PC-3 (cell line): ENCODE measurements at regions not wholly inside any gene's neighbourhood (a gene's known extent, or its start where the extent isn't known, plus 50 kb on each side); places are given as distances from the start of the nearest gene placed in this dataset.
A peak's percentile ranks its signal among the peaks of the same experiment; 100 is the strongest.

Source experiments
- ATAC-seq: fragments of 200-7000 bp; cut with Tn5 transposase; 2 replicates; pipeline ENCODE4 v1.9.1; 2020; ENCODE audit warnings: mild to moderate bottlenecking, moderate library complexity
- BruUV-seq: library from RNA; stranded (reverse); fragments of 400-500 nt; replicated peaks from 2 replicates; lab custom pipeline; 2021; lab: Mats Ljungman, UMichigan
- CTCF ChIA-PET: fragments of 300-600 bp; sonication (Branson Sonifier 250); formaldehyde crosslinking; loops from one replicate; lab custom pipeline; 2022; ENCODE audit warnings: antibody characterized with exemption; lab: Charles Lee
- POLR2A ChIA-PET: fragments of 300-600 bp; sonication (Branson Sonifier 250); formaldehyde crosslinking; loops from one replicate; lab custom pipeline; 2022; ENCODE audit warnings: antibody characterized with exemption; ENCODE audit not compliant: unreplicated experiment; lab: Charles Lee
- DNase-seq: peaks from one replicate; pipeline ENCODE4 v3.0.0-alpha.2; 2015
- H2AFZ ChIP-seq: fragments of 300-600 bp; sonication (generic); 2 replicates; pipeline ENCODE4 v1.6.0; 2016; ENCODE audit warnings: antibody characterized with exemption, low read length
- H3F3A ChIP-seq: fragments of 300-600 bp; sonication (generic); one replicate; pipeline ENCODE4 v1.6.0; 2017; ENCODE audit warnings: antibody characterized with exemption, low read length, control low read depth, mild to moderate bottlenecking; ENCODE audit not compliant: unreplicated experiment
- H3K27ac ChIP-seq: fragments of 300-600 bp; sonication (generic); 2 replicates; pipeline ENCODE4 v1.5.1; 2016; ENCODE audit warnings: mild to moderate bottlenecking, low read length
- H3K27me3 ChIP-seq: fragments of 300-600 bp; sonication (generic); 2 replicates; pipeline ENCODE4 v1.6.1; 2016; ENCODE audit warnings: low read length, mixed read lengths
- H3K36me3 ChIP-seq: fragments of 300-600 bp; sonication (generic); 2 replicates; pipeline ENCODE4 v1.6.1; 2016; ENCODE audit warnings: low read depth, mixed run types, low read length, mixed read lengths
- H3K4me1 ChIP-seq: fragments of 300-600 bp; sonication (generic); 2 replicates; pipeline ENCODE4 v1.5.1; 2016; ENCODE audit warnings: low read length; ENCODE audit not compliant: insufficient read depth
- H3K4me2 ChIP-seq: fragments of 300-600 bp; sonication (generic); 2 replicates; pipeline ENCODE4 v1.6.0; 2016; ENCODE audit warnings: low read length
- H3K4me3 ChIP-seq: fragments of 300-600 bp; sonication (generic); 2 replicates; pipeline ENCODE4 v1.5.1; 2016; ENCODE audit warnings: mild to moderate bottlenecking, low read length, mixed read lengths
- H3K79me2 ChIP-seq: fragments of 300-600 bp; sonication (generic); 2 replicates; pipeline ENCODE4 v1.6.1; 2017; ENCODE audit warnings: low read length, mixed read lengths
- H3K9ac ChIP-seq: fragments of 300-600 bp; sonication (generic); 2 replicates; pipeline ENCODE4 v1.6.0; 2016; ENCODE audit warnings: mild to moderate bottlenecking, low read length
- H3K9me2 ChIP-seq: fragments of 300-600 bp; sonication (generic); replicated peaks from 2 replicates; pipeline ENCODE4 v1.6.1; 2016; ENCODE audit warnings: mixed run types, low read length, mixed read lengths
- H3K9me3 ChIP-seq: fragments of 300-600 bp; sonication (generic); 2 replicates; pipeline ENCODE4 v1.6.1; 2016; ENCODE audit warnings: low read length, mixed read lengths
- H4K20me1 ChIP-seq: fragments of 300-600 bp; sonication (generic); 2 replicates; pipeline ENCODE4 v1.6.1; 2016; ENCODE audit warnings: low read length, mixed read lengths
- EZH2 ChIP-seq: fragments of 300-600 bp; sonication (generic); IDR thresholded peaks from one replicate; pipeline ENCODE4 v1.6.1; 2017; ENCODE audit warnings: antibody characterized with exemption, mild to moderate bottlenecking, low read length; ENCODE audit not compliant: unreplicated experiment
- EZH2phosphoT487 ChIP-seq: fragments of 300-600 bp; sonication (generic); IDR thresholded peaks from 2 replicates; pipeline ENCODE4 v1.6.1; 2018; ENCODE audit warnings: mild to moderate bottlenecking, antibody characterized with exemption, low read length, borderline replicate concordance
- intact Hi-C: fragments of 100-400 bp; cut with micrococcal nuclease; formaldehyde crosslinking; loops from 2 replicates; pipeline ENCODE4 v1.9.0; 2023
- TF ChIP-seq, protein P1 (sequence below): fragments of 300-600 bp; sonication (generic); conservative IDR thresholded peaks from 2 replicates; pipeline ENCODE4 v1.5.1; 2017; ENCODE audit warnings: antibody characterized with exemption, low read depth, mild to moderate bottlenecking, low read length

DNA sequence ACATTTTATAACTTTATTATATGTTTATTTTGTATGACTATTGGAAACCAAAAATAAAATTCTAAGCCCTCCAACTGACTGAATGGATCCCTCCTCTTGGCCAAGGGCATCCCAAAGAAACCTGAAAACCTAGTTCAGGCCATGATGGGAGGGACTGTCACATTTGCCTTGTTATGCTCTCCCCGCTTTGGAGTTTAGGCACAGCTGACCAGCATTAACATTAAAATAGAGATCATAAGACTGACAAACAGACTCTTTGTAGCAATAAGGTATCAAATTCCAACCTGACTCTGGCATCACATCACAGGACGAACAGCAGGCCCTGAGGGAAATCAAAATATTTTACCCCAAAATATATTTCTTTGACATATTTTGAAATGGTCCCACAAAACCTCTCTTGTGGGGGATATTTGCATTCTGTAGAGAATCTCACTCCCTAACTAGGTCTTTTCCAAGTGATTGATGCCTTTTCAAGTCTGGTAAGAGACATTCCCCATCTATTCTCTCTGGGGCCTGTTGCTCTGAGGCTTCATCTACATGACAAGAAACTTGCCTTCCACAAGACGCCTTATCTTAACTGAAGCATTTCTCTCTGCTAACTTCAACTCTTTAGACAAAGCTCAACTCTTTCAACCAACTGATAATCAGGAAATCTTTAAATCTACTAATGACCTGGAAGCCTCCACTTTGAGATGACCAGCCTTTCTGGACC, 81.8 kb upstream of the PRR23E start:
- BruUV-seq, result no TSS peak
- H3K9me2 ChIP-seq, result no peaks in the 10 kb centered on the region
- no peak overlapping the region for H2AFZ ChIP-seq
- H3K9me3 ChIP-seq, result peaks cover 10% of the 10 kb centered on the region; the same call in 1 of the 2 replicates
- peaks cover 4% of the 10 kb centered on the region; the same call in 1 of the 2 replicates for H3K36me3 ChIP-seq
- no peak for TF ChIP-seq EZH2phosphoT487
- TF ChIP-seq EZH2, result no peak
- TF ChIP-seq, protein P1, sequence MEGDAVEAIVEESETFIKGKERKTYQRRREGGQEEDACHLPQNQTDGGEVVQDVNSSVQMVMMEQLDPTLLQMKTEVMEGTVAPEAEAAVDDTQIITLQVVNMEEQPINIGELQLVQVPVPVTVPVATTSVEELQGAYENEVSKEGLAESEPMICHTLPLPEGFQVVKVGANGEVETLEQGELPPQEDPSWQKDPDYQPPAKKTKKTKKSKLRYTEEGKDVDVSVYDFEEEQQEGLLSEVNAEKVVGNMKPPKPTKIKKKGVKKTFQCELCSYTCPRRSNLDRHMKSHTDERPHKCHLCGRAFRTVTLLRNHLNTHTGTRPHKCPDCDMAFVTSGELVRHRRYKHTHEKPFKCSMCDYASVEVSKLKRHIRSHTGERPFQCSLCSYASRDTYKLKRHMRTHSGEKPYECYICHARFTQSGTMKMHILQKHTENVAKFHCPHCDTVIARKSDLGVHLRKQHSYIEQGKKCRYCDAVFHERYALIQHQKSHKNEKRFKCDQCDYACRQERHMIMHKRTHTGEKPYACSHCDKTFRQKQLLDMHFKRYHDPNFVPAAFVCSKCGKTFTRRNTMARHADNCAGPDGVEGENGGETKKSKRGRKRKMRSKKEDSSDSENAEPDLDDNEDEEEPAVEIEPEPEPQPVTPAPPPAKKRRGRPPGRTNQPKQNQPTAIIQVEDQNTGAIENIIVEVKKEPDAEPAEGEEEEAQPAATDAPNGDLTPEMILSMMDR, result no peak
- ChIA-PET CTCF (no interaction called here), POLR2A (no interaction called here)
- H3K9ac ChIP-seq, result no peak overlapping the region
- H3K4me1 ChIP-seq, result peaks cover 14% of the 10 kb centered on the region
- H3K27ac ChIP-seq, result no peak overlapping the region
- no peak for ATAC-seq
- no peaks in the 10 kb centered on the region for H3F3A ChIP-seq
- H3K27me3 ChIP-seq, result no peaks in the 10 kb centered on the region
- no peaks in the 10 kb centered on the region for H3K79me2 ChIP-seq
- intact Hi-C loops, result no loop called here
- DNase-seq, result no peak
- no peaks in the 10 kb centered on the region for H4K20me1 ChIP-seq
- H3K4me3 ChIP-seq, result no peak overlapping the region
- H3K4me2 ChIP-seq, result no peak overlapping the region

DNA sequence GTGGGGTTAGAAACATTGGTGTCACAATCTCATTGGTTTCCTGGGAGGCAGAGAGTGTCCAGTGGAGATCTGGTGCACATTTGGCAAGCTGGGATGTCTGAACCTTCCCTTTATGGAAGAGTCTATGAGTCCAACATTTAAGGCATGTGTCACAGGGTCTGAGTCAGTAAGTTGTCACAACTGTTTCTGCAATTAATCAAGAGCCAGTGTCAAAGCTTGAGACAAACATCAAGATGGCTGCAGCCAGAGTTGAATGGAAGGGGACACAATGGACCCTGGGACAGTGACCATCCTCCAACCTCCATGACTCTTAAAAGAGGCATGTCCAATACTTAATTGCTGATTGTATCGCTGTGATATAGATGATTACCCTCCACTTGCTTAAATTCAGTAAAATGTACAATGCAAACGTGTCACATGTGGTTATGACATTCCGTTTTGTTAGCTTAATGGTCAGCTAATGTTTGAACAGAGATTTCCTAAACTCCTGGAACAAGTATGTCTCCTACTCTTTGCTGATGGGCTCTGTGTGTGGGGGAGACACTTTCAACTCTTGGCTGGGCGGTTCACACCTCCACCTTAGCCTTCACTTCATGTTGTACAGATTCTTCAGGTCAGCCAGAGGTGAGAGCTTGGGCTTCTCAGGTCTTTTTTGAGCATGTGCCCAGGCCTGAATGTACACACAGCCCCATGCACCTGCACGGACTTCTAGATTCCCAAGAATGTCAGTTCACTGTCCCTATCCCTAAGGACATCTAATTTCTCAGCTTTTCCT, 79.9 kb upstream of the PRR23E start:
- DNase-seq (peak; percentile 60), ATAC-seq (no peak; the same call in 1 of the 2 replicates)
- H3K27me3 ChIP-seq, result no peaks in the 10 kb centered on the region
- H3K9me3 ChIP-seq, result peaks cover 10% of the 10 kb centered on the region; the same call in 1 of the 2 replicates
- no peaks in the 10 kb centered on the region for H4K20me1 ChIP-seq
- H2AFZ ChIP-seq, result no peak overlapping the region
- H3K27ac ChIP-seq, result peak overlapping the region; percentile 96
- H3K36me3 ChIP-seq, result peaks cover 4% of the 10 kb centered on the region; the same call in 1 of the 2 replicates
- no peaks in the 10 kb centered on the region for H3K9me2 ChIP-seq
- no peaks in the 10 kb centered on the region for H3K79me2 ChIP-seq
- peaks cover 14% of the 10 kb centered on the region for H3K4me1 ChIP-seq
- peak overlapping the region; percentile 70 for H3K4me2 ChIP-seq
- no peaks in the 10 kb centered on the region for H3F3A ChIP-seq
- intact Hi-C loops, result no loop called here
- H3K9ac ChIP-seq, result peak overlapping the region; percentile 44; the same call in 1 of the 2 replicates
- ChIA-PET CTCF (no interaction called here), POLR2A (no interaction called here)
- TF ChIP-seq EZH2phosphoT487 (no peak), EZH2 (no peak)
- TF ChIP-seq, protein P1, result no peak
- H3K4me3 ChIP-seq, result 0 out of 2 replicates have a peak overlapping the region, but pooled peaks have one; percentile 35
- no TSS peak for BruUV-seq
